ENCODE measurements at regions not wholly inside any gene's neighbourhood (a gene's known extent, or its start where the extent isn't known, plus 50 kb on each side); places are given as distances from the start of the nearest gene placed in this dataset.
A peak's percentile ranks its signal among the peaks of the same experiment; 100 is the strongest.

DNA sequence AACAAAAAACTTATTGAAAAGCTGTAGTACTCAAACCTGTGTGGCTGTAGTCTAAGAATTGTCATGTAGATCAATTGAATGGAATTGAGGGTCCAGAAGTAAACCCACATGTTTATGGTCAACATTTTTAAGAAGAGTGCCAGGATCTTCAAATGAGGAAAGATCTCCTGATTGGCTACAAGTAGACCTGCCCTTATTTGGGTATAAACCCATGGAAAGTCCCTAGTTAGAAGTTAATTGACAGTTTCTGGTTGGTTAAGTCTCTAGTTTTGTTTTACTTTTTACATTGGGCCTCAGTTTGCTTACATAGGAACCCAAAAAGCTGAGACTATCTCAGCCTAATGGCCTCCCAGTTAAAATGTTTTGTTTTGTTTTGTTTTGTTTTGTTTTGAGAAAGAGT lies 91.9 kb upstream of the RESF1 start:
- no peak for DNase-seq (ENCODE audit: low read depth in 2 of 2)

DNA sequence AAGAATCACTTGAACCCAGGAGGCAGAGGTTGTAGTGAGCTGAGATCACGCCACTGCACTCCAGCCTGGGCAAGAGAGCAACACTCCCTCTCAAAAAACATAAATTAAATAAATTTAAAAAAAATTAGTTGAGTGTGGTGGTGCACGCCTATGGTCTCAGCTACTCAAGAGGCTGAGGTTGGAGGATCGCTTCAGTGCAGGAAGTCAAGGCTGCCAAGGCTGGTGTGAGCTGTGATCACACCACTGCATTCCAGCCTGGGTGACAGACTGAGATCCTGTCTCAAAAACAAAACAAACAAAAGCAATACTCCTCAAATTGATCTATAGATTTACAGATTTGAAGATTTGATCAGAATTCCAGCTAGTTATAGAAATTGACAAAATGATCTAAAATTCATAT lies 92.7 kb upstream of the RESF1 start:
- DNase-seq (ENCODE audit: low read depth in 2 of 2), result no peak

DNA sequence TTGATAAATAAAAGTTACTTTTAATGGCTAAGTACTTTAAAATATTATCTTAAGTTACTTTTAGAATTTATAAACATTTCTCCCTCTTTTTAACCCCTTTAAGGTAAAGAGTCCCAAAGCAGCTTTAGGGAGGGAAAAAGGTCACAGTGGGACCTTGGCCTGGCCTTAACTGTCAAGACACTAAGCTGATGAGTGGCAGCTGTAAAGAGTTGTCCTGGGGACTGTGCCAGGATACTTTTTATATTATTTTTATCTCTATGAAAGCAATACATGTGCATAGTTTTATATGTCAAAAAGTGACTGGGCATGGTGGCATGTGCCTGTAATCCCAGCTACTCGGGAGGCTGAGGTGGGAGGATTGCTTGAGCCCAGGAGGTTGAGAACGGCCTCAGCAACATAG lies 94.2 kb upstream of the RESF1 start:
- DNase-seq (ENCODE audit: low read depth in 2 of 2), result no peak

DNA sequence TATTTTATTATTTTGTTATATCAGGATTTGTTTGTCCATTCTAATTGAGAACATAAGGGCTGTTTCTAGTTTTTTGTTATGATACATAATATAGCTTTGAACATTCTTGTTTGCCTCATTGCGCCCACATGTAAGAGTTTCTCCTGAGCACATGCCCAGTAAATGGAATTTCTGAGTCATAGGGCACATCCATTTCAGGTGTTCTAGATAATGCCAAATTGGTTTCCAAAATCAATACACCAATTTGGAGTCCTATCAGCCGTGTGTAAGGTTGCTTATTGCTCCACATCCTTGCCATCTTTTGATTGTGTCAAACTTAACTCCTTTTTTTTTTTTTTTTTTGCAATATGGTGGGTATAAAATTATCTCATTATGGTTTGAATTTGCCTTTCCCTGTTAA lies 97.9 kb upstream of the RESF1 start:
- DNase-seq (ENCODE audit: low read depth in 2 of 2), result no peak

DNA sequence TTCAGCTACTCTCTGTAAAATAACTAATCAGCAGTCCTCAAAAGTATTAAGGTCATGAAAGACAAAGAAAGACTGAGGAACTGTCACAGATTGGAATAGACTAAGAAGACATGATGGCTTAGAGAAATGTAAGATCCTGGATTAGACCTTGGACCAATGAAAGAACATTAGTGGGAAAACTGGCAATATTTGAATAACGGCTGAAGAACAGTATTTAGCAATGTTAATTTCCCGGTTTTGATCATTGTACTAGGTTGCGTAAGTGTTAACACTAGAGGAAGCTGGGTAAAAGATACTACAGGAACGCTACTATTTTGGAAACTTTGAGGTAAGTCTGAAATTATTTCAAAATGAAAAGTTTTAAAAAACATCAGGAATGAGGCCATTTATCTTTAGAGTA lies 98.8 kb upstream of the RESF1 start:
- no peak for DNase-seq (ENCODE audit: low read depth in 2 of 2)

DNA sequence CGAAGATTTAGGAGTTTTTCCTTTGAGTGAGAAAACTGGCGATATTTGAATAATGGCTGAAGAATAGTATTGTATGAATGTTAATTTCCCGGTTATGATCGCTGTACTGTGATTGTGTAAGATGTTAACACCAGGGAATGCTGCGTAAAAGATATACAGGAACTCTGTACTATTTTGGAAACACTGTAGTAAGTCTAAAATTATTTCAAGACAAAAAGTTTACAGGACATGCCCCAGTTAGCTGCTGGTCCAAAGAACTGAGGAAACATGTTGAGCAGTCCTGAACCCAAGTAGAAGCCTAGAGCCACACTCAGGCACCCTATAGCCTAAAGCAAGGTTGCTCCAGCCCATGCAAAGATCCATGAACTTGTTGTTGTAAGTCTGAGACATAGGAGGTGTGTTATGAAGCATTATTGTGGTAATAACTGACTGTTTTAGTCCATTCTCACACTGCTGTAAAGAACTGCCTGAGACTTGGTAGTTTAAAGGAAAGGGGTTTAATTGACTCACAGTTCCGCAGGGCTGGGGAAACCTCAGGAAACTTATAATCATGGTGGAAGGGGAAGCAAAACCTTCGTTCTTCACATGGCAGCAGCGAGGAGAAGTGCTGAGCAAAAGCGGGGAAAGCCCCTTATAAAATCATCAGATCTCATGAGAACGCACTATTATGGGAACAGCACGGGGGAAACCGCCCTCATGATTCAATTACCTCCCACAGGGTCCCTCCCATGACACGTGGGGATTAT lies 99.8 kb upstream of the RESF1 start:
- no peak for DNase-seq (ENCODE audit: low read depth in 2 of 2)

DNA sequence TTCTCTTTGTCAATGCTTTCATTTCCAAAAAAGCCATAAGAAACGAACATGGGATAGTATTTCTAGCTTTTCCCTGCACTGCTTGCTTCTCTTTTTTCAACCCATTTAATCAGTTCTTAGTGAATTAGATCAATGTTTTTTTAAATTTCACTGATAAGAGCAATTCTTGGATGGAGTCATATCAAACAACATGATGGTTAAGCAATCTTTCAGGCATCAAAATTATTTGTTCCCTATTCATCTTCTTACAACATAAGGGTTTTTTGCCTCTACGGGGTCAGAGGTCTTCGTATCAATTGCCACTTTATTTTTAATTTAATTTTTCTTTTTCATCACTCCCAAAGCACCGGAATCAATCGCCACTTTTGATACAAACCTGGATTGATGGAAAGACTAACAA lies 103.8 kb upstream of the RESF1 start:
- DNase-seq (ENCODE audit: low read depth in 2 of 2), result no peak

DNA sequence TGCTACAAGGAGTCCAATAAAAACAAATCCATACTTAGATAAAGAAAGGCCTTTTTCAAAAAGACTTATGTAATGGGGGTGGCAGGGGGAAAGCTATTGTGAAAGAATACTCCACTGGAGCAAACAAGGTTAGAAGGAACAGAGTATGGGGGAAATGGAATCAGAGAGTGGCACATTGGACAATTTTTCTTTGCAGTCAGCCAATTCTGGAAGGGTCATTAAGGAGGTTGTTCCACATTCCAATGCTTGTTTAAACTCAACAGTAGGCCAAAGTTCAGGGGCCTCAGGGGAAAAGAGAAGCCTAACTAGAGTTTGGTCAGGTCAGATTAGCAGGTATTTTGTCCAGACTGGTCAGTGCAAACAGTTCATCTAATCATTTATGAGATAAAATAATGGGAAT lies 105.2 kb upstream of the RESF1 start:
- DNase-seq (ENCODE audit: low read depth in 2 of 2), result no peak

DNA sequence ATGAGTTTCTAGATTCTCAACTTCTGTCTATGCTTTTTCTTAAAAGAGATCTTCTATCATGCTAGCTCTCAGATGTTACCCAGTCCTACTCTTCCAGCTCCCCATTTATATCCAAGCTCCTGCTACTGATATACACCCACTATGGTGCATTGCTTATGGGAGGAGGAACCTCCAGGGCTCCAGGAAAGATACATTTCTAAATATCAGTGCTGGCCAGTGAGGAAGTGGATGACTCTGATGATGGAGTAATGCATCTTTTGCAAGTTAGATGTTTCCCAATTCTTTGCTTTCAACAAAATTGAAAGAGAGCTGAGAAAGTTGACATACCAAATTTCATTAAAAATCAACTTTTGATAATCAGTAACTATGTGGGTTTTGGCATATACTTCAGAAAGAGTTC lies 105.7 kb upstream of the RESF1 start:
- no peak for DNase-seq (ENCODE audit: low read depth in 2 of 2)

DNA sequence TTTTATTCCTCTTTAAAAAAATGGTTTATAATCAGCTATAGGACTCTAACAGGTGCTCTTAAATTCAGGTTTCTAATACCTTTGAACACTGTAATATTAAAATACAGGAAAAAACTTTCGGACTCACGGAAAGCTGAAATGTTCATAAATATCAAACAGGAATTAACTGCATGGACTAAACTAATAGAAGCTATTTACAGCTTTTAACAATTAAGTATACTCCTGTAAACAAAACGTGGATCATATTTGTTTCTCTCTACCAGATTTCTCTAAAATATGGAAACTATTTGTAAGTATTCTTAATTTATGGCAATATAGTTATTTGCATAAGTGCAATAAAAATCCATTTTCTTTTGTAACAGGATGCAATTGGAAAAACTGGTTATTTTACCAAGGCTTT lies 108.9 kb upstream of the RESF1 start:
- no peak for DNase-seq (ENCODE audit: low read depth in 2 of 2)

DNA sequence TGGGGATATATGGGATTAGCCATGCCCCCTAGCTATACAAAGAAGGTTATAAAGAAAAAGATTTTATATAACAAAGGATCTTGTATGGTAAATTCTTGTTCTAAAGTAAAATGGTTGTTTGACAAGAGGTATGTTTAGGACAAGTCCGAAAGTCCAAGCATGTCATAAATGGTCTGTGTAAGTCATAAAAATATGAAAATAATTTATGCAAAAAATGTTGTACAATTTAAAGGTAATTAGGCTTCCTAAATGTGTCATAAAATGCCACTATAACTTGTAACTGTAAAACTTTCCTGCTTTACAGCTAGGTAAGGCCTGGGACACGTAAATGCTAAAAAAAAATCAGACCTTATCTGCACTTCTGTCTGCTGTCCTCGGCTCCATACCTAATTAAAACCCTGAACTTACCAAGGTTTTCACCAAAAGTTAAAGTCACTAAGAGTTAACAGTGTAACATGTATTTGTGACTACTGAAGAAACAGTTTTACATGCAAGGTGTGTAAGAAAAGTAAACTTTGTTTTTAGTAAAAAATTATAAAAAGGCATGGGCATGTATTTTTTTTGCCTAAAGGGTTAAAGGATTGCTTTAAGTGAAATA lies 110.0 kb upstream of the RESF1 start:
- DNase-seq (ENCODE audit: low read depth in 2 of 2), result no peak

DNA sequence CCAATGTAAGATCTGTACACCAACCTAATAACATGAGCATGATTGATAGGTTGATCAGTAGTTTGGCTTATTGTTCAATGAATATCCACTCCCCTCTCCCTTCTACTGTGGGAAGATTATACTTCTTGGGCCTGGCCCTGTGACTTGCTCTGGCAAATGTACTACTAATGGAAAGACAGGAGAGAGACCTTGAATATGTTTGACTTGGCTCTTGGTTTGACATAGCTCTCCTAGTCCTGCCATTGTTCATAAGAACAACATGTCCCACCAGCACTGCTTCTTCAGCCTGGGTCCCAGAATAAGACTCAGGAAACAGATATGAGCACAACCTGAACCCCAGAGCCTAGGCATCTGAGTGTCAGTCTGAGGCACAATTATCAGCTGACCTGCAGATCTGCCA lies 112.8 kb upstream of the RESF1 start:
- no peak for DNase-seq (ENCODE audit: low read depth in 2 of 2)

DNA sequence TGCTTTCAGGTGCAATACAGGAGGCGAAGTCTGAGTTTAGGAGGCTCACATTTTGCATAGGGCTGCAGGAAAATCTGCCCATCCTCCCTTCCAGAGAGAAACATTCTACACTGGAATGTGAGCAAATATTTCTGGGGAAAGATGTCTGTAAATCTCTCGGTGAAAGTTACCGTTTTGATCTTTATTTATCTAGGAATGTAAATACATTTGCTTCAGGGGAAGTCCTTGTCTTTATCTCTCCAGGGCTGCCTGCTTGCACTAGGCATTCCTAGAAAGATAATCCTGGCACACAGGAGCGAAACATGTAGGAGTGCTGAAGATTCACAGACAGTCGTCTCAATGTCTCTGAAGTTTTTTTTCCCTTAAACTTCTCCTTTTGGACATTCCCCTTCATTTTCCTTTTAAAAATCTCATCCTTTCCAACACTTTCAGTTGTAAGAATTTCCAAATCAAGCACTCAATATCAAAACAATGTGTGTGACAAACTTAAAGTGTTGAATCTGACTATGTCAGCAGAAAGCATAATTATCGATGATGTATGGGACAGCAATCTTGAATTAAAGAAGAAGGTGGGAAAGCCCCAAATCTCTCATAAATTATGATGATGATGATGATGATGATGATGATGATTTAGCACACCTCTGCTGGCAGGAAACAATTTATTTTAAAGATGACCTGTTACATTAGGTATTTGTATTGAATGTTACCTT lies 113.4 kb upstream of the RESF1 start:
- no peak for DNase-seq (ENCODE audit: low read depth in 2 of 2)

DNA sequence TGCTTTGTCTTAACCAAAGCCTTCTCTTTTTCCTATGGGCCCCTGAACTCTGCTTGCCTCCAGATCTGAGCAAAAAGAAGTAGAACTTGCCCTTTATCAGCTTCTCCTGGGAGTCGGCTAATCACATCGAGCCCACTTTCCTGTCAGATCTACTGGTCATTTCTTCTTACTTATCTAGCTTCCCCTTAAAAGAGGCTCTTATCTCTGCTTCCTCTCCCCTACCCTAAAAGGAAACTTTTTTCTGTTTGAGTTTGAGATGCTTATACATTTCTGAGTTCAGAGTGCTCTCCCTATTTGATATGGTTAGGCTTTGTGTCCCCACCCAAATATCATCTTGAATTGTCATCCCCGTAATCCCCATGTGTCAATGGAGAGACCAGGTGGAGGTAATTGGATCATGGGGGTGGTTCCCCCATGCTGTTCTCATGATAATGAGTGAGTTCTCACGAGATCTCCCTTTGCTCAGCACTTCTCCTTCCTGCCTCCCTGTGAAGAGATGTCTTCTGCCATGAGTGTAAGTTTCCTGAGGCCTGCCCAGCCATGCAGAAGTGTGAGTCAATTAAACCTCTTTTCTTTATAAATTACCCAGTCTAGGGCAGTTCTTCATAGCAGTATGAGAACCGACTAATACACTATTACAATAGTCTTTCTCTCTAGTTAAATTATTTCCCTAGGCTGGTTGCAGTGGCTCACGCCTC lies 114.7 kb upstream of the AMN1 start:
- DNase-seq (ENCODE audit: low read depth in 2 of 2), result no peak

DNA sequence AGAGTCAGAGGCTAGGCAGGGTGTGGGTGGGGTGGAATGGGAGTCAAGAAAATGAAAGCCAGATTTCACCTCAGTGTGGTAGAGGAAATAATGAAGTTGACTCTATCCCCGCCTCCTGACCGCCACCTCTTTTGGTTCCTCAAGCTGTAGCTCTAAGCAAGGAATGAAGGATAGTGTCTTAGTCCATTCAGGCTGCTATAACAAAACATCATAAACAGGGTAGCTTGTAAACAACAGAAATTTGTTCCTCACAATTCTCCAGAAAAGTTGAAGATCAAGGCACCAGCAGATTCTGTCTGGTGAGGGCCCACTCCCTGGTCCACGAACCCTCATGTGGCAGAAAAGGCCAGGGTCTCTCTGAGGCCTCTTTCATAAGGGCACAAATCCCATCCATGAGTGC lies 109.1 kb upstream of the AMN1 start:
- DNase-seq (ENCODE audit: low read depth in 2 of 2), result no peak

DNA sequence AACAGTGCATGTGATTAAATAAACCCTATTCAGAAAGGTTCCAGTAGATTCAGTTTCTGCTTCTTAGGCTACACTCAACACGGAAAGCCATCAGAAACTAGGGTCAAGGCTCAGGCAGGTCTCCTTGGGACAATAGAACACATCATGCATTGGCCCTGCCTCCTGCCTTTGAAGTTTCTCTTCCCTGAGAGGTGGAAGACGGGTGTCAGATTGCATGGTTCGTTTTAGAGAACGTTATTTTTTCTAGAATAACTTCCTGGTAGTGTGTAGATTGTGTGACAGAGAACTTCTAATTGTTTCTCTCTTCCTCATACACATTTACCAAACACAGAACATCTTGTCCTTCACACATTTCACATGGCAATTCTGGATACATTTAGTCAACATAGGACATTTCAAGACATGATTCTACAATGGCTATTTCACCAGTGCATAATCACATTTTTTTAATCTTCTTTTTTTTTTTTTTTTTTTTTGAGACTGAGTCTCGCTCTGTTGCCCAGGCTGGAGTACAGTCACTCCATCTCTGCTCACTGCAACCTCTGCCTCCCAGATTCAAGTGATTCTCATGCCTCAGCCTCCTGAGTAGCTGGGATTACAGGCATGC lies 106.6 kb upstream of the AMN1 start:
- no peak for DNase-seq (ENCODE audit: low read depth in 2 of 2)

DNA sequence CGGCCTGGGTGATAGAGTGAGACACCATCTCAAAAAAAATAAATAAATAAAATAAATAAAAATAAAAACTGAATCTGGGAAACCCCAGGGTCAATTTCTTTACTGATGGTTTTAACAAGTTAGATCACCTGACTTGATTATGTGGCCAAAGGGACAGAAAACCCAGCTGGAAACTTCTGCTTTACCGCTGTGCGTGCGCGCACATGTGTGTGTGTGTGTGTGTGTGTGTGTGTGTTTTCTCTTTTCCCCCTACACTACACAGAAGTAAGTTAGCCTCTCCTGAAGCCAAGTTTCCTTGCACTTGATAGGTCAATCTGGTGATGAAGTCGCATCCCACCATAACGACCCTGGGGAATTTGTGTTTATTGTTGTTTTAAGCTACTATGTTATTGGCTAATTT lies 105.3 kb upstream of the AMN1 start:
- DNase-seq (ENCODE audit: low read depth in 2 of 2), result no peak

DNA sequence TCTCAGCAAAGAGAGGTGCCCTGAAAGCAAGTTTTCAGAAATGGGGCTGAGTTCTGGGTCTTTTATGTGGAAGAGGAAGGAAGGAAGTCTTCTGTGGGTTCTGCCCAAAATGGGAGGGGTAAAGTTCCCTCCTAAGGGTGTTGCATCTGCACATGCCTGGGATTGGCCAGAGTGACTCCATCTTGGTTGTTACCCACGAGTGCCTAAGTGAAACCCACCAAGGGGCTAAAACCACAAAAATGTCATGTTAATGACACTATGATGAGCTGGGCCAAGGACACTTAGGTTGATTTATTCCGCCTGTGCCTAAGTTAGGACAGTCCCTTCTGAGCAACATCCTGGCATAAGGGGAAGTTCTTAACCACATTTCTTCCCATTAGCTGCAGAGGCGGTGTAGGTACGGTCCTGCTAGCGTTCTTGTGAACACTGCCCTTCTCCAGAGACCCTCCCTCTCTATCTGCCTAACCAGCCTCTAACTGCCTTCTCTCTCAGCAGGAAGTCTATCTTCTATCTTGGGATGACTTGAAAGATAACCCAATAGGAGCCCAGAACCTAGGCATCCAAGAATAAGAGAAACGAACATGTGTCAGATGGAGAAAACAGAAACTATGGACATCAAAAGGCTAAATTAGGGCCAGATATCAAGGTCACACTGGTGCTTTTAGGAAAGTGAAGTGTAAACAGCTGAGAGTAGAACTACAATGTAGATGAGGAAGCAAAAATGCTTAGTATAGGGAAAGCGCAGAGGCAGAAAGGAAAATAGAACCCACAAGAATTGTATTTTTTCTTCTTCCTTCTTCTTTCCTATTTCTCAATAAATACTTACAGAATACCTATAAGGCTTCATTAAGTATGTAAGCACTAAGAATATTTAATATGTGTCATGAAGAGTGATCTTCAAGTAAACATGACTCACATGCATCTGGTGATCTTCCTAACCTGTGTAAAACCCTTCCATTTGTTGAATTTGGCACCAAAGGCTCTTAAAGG lies 104.2 kb upstream of the AMN1 start:
- peak in 1 of 2 donors; percentile 3 for DNase-seq (ENCODE audit: low read depth in 2 of 2)

DNA sequence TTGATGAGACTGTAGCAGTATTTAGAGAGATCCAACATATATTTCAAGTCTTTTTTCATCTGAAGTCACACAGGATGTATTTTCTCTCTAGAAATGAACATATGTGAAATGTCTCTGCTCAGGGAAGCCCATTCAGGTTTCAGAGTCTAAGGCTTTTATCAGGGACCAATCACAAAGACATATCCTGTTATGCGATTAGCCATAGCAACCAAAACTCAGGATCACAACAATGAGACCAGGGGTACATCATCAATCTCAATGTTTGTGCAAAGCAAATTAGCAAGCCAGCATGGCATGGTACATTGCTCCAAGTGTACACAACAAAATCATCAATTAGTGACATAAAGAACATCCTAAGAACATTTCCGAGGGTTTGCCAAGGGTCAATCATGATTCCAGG lies 99.2 kb upstream of the AMN1 start:
- DNase-seq (ENCODE audit: low read depth in 2 of 2), result no peak

DNA sequence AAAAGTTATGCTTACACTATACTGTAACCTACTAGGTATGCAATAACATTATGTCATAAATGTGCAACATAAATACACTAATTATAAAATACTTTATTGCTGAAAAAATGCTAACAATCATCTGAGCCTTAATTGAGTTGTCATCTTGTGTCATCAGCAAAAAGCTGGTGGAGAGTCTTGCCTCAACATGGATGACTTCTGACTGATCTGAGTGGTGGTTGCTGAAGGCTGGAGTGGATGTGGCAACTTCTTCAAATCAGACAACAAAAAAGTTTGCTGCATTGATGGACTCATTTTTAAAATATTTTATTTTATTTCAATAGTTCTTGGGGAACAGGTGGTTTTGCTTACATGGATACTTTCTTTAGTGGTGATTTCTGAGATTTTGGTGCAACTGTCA lies 93.9 kb upstream of the AMN1 start:
- no peak for DNase-seq (ENCODE audit: low read depth in 2 of 2)

DNA sequence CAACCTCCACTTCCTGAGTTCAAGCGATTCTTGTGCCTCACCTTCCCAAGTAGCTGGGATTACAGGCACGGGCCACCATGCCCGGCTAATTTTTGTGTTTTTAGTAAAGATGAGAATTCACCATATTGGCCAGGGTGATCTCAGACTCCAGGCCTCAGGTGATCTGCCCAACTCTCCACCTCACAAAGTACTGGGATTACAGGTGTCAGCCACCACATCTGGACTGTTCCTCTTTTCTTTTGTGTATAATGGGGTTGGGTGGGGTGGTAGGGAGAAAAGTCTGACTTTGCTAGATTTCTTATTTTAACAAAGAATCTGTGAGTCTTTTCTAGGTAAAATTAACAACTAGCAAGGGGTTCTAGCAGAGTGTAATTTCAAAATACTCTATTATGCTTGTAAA lies 92.7 kb upstream of the AMN1 start:
- no peak for DNase-seq (ENCODE audit: low read depth in 2 of 2)
